ENCODE measurements at regions not wholly inside any gene's neighbourhood (a gene's known extent, or its start where the extent isn't known, plus 50 kb on each side); places are given as distances from the start of the nearest gene placed in this dataset.

DNA sequence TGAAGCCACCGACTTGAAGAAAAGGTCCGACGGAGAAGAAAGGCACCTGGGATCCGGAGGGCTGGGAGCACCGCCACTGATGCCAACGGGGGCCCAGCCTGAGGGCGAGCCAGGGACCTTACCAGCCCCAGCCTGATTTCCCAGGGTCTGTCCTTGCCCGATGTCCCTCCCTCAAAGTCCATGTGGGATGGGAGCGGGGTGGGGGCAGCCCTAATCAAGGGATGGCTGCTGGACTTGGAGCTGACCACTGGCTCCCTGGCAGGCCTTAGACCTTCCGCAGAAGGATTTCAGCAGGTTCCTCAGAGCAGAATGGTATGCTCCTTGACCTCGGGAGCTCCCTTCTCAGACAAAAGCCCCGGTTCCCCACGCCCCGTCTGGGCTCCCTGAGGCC lies 99.6 kb downstream of the ZFP36L2 start:
- TF ChIP-seq POLR2AphosphoS5 (IDR thresholded peaks at IDR 0.05; ENCODE audit: borderline replicate concordance, low read depth, low read length), result no peak
- no peak for TF ChIP-seq EZH2 (IDR thresholded peaks at IDR 0.05)

All from SK-N-MC (cell line).